WTC11 (cell line): ENCODE measurements at regions not wholly inside any gene's neighbourhood (a gene's known extent, or its start where the extent isn't known, plus 50 kb on each side); places are given as distances from the start of the nearest gene placed in this dataset.

Source experiments
- ATAC-seq: fragments of 200-7000 bp; cut with Tn5 transposase; 2 replicates; pipeline ENCODE4 v1.10.0; 2021; ENCODE audit warnings: mild to moderate bottlenecking, moderate library complexity
- CTCF ChIA-PET: fragments of 300-600 bp; sonication (Branson Sonifier 250); formaldehyde crosslinking; loops from one replicate; lab custom pipeline; 2021; ENCODE audit warnings: antibody characterized with exemption; lab: Charles Lee
- POLR2A ChIA-PET: fragments of 350-600 bp; sonication (Branson Sonifier 250); formaldehyde crosslinking; loops from one replicate; lab custom pipeline; 2021; ENCODE audit warnings: antibody characterized with exemption; lab: Charles Lee
- DNase-seq: peaks from one replicate; pipeline ENCODE4 v3.0.0; 2021; ENCODE audit warnings: low spot score
- H3K27ac Mint-ChIP-seq: 2 replicates; pipeline ENCODE4 v1.8.0; 2021; ENCODE audit warnings: mixed read lengths
- H3K27me3 Mint-ChIP-seq: 2 replicates; pipeline ENCODE4 v1.8.0; 2021; ENCODE audit warnings: low read depth, mild to moderate bottlenecking, moderate library complexity, mixed read lengths
- H3K36me3 Mint-ChIP-seq: 2 replicates; pipeline ENCODE4 v1.8.0; 2021; ENCODE audit warnings: mixed read lengths
- H3K4me1 Mint-ChIP-seq: 2 replicates; pipeline ENCODE4 v1.8.0; 2022; ENCODE audit warnings: mixed read lengths
- H3K4me3 Mint-ChIP-seq: 2 replicates; pipeline ENCODE4 v1.8.0; 2021; ENCODE audit warnings: mild to moderate bottlenecking, moderate library complexity, mixed read lengths
- H3K9me3 Mint-ChIP-seq: 2 replicates; pipeline ENCODE4 v1.8.0; 2021; ENCODE audit warnings: mixed read lengths
- CTCF ChIP-seq: fragments of 200-600 bp; IDR thresholded peaks from 2 replicates; pipeline ENCODE4 v1.8.0; 2022; ENCODE audit warnings: antibody characterized with exemption
- ERG ChIP-seq: fragments of 250-450 bp; sonication (Bioruptor Pico); IDR thresholded peaks from 2 replicates; pipeline ENCODE4 v1.8.0; 2021; ENCODE audit warnings: mild to moderate bottlenecking
- ESRRA ChIP-seq: sonication (generic); formaldehyde crosslinking; IDR thresholded peaks from 2 replicates; pipeline ENCODE4 v1.8.1; 2022; ENCODE audit warnings: mild to moderate bottlenecking, missing genetic modification reagents, borderline replicate concordance
- GRHL2 ChIP-seq: fragments of 250-450 bp; sonication (Bioruptor Pico); IDR thresholded peaks from 2 replicates; pipeline ENCODE4 v1.8.0; 2022; ENCODE audit warnings: mild to moderate bottlenecking, moderate library complexity; ENCODE audit not compliant: insufficient replicate concordance, severe bottlenecking
- HMGA2 ChIP-seq: fragments of 250-450 bp; sonication (Bioruptor Pico); IDR thresholded peaks from 2 replicates; pipeline ENCODE4 v1.4.0; 2021; ENCODE audit warnings: mild to moderate bottlenecking, moderate library complexity
- JUN ChIP-seq: sonication (generic); formaldehyde crosslinking; IDR thresholded peaks from 2 replicates; pipeline ENCODE4 v1.8.0; 2023; ENCODE audit warnings: mild to moderate bottlenecking, missing genetic modification reagents
- SMAD4 ChIP-seq: sonication (generic); formaldehyde crosslinking; IDR thresholded peaks from 2 replicates; pipeline ENCODE4 v1.8.0; 2022; ENCODE audit warnings: mild to moderate bottlenecking, missing genetic modification reagents
- ZNF263 ChIP-seq: sonication (generic); formaldehyde crosslinking; IDR thresholded peaks from 2 replicates; pipeline ENCODE4 v1.8.1; 2022; ENCODE audit warnings: low read depth, mild to moderate bottlenecking, moderate library complexity, missing genetic modification reagents
- ZNF512 ChIP-seq: sonication (generic); formaldehyde crosslinking; IDR thresholded peaks from 2 replicates; pipeline ENCODE4 v1.8.1; 2022; ENCODE audit warnings: missing genetic modification reagents, borderline replicate concordance
- ZSCAN18 ChIP-seq: fragments of 250-450 bp; sonication (Bioruptor Pico); IDR thresholded peaks from 2 replicates; pipeline ENCODE4 v2.1.2; 2022; ENCODE audit warnings: mild to moderate bottlenecking, moderate library complexity
- TF ChIP-seq, protein P1 (sequence below): fragments of 250-450 bp; sonication (Bioruptor Pico); IDR thresholded peaks from 2 replicates; pipeline ENCODE4 v1.9.0; 2021; ENCODE audit warnings: moderate library complexity, mild to moderate bottlenecking, inconsistent platforms, borderline replicate concordance
- TF ChIP-seq, protein P2 (sequence below): sonication (generic); formaldehyde crosslinking; conservative IDR thresholded peaks from 2 replicates; pipeline ENCODE4 v1.8.1; 2023; ENCODE audit warnings: mild to moderate bottlenecking, low read depth, missing genetic modification reagents, moderate library complexity
- TF ChIP-seq, protein P3 (sequence below): sonication (generic); formaldehyde crosslinking; IDR thresholded peaks from 2 replicates; pipeline ENCODE4 v1.8.1; 2023; ENCODE audit warnings: mild to moderate bottlenecking, missing genetic modification reagents
- TF ChIP-seq, protein P4 (sequence below): fragments of 250-450 bp; sonication (Bioruptor Pico); IDR thresholded peaks from 2 replicates; pipeline ENCODE4 v1.9.0; 2021; ENCODE audit warnings: mild to moderate bottlenecking
- TF ChIP-seq, protein P5 (sequence below): sonication (generic); formaldehyde crosslinking; IDR thresholded peaks from 2 replicates; pipeline ENCODE4 v1.8.0; 2023; ENCODE audit warnings: missing genetic modification reagents, mild to moderate bottlenecking, borderline replicate concordance

DNA sequence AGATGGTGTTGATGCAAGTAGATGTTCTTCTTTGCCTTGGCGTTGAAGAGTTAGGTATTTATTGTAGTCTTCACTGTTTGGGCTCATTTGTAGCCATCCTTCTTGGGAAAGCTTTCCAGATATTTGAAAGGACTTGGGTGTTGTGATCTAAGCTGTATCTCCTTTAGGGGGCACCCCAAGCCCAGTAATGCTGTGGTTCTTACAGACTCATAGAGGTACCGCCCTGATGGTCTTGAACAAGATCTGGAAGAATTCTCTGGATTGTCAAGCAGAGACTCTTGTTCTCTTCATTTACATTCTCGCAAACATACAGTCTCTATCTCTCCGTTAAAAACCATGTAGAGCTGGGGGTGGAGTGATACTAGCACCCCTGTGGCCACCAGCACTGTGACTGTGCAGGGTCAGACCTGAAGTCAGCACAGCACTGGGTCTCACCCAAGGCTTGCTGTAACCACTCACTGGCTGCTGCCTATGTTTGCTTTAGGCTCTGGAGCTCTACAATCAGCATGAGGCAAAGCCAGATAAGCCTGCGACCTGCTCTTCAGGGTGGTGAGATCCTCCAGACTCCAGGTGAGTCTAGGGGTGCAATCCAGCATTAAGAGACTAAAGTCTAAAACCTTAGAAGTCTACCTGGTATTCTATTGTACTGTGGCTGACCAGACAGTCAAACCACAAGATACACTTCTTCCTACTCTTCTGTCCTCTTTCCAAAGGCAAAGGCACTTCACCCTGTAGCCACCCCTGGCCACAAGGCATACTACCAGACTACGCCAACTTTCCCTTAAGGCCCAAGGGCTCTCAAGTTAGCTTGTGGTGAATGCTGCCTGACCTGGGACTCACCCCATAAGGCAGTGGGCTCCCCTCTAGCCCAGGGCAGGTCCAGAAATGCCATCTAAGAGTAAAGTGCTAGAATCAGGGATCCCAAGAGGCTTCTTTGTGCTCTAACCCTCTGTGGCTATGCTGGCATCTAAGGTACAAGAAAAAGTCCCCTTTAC, 209.7 kb upstream of the TMEM196 start (continued):
- no peak for TF ChIP-seq ZSCAN18 (CRISPR knock-in tag)
- TF ChIP-seq SMAD4 (CRISPR knock-in tag) = no peak
- TF ChIP-seq ERG = no peak
- no peak for TF ChIP-seq ESRRA (CRISPR knock-in tag)
- no peak for TF ChIP-seq ZNF512
- TF ChIP-seq, protein P1, sequence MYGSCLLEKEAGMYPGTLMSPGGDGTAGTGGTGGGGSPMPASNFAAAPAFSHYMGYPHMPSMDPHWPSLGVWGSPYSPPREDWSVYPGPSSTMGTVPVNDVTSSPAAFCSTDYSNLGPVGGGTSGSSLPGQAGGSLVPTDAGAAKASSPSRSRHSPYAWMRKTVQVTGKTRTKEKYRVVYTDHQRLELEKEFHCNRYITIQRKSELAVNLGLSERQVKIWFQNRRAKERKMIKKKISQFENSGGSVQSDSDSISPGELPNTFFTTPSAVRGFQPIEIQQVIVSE (CRISPR knock-in tag) = no peak
- TF ChIP-seq HMGA2 (CRISPR knock-in tag) = no peak
- no peak for TF ChIP-seq GRHL2 (CRISPR knock-in tag)
- TF ChIP-seq, protein P2, sequence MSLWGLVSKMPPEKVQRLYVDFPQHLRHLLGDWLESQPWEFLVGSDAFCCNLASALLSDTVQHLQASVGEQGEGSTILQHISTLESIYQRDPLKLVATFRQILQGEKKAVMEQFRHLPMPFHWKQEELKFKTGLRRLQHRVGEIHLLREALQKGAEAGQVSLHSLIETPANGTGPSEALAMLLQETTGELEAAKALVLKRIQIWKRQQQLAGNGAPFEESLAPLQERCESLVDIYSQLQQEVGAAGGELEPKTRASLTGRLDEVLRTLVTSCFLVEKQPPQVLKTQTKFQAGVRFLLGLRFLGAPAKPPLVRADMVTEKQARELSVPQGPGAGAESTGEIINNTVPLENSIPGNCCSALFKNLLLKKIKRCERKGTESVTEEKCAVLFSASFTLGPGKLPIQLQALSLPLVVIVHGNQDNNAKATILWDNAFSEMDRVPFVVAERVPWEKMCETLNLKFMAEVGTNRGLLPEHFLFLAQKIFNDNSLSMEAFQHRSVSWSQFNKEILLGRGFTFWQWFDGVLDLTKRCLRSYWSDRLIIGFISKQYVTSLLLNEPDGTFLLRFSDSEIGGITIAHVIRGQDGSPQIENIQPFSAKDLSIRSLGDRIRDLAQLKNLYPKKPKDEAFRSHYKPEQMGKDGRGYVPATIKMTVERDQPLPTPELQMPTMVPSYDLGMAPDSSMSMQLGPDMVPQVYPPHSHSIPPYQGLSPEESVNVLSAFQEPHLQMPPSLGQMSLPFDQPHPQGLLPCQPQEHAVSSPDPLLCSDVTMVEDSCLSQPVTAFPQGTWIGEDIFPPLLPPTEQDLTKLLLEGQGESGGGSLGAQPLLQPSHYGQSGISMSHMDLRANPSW (CRISPR knock-in tag) = no peak
- TF ChIP-seq, protein P3, sequence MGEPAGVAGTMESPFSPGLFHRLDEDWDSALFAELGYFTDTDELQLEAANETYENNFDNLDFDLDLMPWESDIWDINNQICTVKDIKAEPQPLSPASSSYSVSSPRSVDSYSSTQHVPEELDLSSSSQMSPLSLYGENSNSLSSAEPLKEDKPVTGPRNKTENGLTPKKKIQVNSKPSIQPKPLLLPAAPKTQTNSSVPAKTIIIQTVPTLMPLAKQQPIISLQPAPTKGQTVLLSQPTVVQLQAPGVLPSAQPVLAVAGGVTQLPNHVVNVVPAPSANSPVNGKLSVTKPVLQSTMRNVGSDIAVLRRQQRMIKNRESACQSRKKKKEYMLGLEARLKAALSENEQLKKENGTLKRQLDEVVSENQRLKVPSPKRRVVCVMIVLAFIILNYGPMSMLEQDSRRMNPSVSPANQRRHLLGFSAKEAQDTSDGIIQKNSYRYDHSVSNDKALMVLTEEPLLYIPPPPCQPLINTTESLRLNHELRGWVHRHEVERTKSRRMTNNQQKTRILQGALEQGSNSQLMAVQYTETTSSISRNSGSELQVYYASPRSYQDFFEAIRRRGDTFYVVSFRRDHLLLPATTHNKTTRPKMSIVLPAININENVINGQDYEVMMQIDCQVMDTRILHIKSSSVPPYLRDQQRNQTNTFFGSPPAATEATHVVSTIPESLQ = no peak

DNA sequence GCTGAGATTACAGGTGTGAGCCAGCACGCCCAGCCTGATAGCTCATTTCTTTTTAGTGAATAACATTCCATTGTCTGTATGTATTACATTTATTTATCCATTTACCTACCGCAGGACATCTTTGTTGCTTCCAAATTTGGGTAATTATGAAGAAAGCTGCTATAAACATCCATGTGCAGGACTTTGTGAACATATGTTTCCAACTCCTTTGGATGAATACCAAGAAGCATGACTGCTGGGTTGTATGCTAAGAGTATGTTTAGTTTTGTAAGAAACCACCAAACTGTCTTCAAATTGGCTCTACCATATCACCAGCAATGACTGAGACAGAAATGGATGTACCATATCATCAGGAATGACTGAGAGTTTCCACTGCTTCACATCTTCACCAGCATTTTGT, 200.2 kb upstream of the TMEM196 start:
- CTCF ChIA-PET = no interaction called here
- Mint-ChIP-seq H3K4me1 (peaks cover 10% of the 10 kb centered on the region), H3K9me3 (peaks cover 6% of the 10 kb centered on the region), H3K4me3 (no peak overlapping the region), H3K36me3 (peaks cover 14% of the 10 kb centered on the region), H3K27me3 (no peaks in the 10 kb centered on the region), H3K27ac (no peak overlapping the region)
- ATAC-seq = no peak
- POLR2A ChIA-PET = no interaction called here
- DNase-seq = no peak
- TF ChIP-seq, protein P4, sequence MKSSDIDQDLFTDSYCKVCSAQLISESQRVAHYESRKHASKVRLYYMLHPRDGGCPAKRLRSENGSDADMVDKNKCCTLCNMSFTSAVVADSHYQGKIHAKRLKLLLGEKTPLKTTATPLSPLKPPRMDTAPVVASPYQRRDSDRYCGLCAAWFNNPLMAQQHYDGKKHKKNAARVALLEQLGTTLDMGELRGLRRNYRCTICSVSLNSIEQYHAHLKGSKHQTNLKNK = no peak
- no peak for TF ChIP-seq CTCF
- no peak for TF ChIP-seq ZNF263 (CRISPR knock-in tag)
- TF ChIP-seq, protein P5, sequence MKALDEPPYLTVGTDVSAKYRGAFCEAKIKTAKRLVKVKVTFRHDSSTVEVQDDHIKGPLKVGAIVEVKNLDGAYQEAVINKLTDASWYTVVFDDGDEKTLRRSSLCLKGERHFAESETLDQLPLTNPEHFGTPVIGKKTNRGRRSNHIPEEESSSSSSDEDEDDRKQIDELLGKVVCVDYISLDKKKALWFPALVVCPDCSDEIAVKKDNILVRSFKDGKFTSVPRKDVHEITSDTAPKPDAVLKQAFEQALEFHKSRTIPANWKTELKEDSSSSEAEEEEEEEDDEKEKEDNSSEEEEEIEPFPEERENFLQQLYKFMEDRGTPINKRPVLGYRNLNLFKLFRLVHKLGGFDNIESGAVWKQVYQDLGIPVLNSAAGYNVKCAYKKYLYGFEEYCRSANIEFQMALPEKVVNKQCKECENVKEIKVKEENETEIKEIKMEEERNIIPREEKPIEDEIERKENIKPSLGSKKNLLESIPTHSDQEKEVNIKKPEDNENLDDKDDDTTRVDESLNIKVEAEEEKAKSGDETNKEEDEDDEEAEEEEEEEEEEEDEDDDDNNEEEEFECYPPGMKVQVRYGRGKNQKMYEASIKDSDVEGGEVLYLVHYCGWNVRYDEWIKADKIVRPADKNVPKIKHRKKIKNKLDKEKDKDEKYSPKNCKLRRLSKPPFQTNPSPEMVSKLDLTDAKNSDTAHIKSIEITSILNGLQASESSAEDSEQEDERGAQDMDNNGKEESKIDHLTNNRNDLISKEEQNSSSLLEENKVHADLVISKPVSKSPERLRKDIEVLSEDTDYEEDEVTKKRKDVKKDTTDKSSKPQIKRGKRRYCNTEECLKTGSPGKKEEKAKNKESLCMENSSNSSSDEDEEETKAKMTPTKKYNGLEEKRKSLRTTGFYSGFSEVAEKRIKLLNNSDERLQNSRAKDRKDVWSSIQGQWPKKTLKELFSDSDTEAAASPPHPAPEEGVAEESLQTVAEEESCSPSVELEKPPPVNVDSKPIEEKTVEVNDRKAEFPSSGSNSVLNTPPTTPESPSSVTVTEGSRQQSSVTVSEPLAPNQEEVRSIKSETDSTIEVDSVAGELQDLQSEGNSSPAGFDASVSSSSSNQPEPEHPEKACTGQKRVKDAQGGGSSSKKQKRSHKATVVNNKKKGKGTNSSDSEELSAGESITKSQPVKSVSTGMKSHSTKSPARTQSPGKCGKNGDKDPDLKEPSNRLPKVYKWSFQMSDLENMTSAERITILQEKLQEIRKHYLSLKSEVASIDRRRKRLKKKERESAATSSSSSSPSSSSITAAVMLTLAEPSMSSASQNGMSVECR = no peak
- TF ChIP-seq JUN (CRISPR knock-in tag) = no peak
- TF ChIP-seq ERG = no peak
